Testis (tissue), 2 donors: ENCODE measurements at regions not wholly inside any gene's neighbourhood (a gene's known extent, or its start where the extent isn't known, plus 50 kb on each side); places are given as distances from the start of the nearest gene placed in this dataset.

Experiments used
- CTCF ChIP-seq, 3 experiments: fragments of 450-650 bp in 2 of 3; fragments of 200-600 bp in 1 of 3; sonication (generic) in 1 of 3; IDR thresholded peaks; one replicate each; pipeline ENCODE4 v1.5.1; 2016 to 2019; ENCODE audit warnings: antibody characterized with exemption in 3 of 3, mild to moderate bottlenecking in 2 of 3, moderate library complexity in 1 of 3
- POLR2A ChIP-seq: fragments of 450-650 bp; IDR thresholded peaks from one replicate; pipeline ENCODE4 v1.6.1; 2017; ENCODE audit warnings: antibody characterized with exemption, mild to moderate bottlenecking, moderate library complexity

DNA sequence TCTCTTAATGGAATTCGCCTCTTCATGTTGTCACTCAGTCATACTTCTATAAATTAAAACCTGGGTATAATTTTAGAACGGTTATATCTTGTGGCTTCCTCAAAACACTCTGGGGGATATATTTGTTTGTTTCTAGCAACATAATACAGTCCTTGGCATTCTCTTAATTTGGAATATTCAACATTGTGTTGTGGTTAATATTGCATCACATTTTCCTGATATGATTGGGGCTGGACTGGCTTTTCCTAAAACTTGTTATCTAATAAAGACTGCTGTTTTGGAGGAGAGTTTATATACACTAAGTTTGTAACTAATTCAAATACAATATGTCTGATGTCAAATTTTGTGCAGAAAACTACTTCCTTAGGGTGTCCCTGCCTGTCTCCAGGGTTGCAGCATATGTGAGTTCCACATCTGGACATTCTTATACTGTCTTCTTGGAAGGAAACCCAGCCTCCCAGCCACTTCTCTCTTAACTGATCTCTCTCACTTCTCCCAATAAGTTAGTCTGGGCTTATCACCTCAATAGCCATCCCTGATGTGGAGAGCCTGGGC is 892.6 kb downstream of the MRPL39 start:
- TF ChIP-seq CTCF (IDR thresholded peaks at IDR 0.05) (no peak), POLR2A (no peak)
